ENCODE measurements at regions not wholly inside any gene's neighbourhood (a gene's known extent, or its start where the extent isn't known, plus 50 kb on each side); places are given as distances from the start of the nearest gene placed in this dataset.

DNA sequence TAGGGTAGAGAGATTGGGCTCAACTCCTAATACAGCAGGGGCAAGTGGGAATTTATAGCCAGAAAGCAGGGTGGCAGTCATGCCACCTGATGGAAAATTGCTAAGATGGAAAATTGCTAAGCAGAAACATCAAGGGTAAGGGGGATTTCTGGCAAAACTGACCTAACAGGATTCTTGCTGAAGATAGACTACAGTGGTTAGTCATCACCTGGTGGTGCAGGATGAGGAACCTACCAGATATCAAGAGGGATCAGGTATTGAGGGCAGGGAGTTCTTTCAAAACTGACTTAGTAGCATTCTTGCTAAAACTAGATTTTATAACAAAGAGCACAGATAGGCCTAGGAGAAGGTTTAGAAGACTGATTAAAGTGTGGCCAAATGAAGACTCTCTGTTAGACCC lies 292.9 kb downstream of the PLPP3 start:
- TF ChIP-seq POLR2A (IDR thresholded peaks at IDR 0.05; ENCODE audit: insufficient read depth in 1 of 2, low read depth in 2 of 2, low read length in 2 of 2) = no peak
- TF ChIP-seq SMC3 (IDR thresholded peaks at IDR 0.05; ENCODE audit: low read length) = no peak
- TF ChIP-seq ZNF597 (CRISPR knock-in tag; IDR thresholded peaks at IDR 0.05) = no peak
- TF ChIP-seq, protein P1, sequence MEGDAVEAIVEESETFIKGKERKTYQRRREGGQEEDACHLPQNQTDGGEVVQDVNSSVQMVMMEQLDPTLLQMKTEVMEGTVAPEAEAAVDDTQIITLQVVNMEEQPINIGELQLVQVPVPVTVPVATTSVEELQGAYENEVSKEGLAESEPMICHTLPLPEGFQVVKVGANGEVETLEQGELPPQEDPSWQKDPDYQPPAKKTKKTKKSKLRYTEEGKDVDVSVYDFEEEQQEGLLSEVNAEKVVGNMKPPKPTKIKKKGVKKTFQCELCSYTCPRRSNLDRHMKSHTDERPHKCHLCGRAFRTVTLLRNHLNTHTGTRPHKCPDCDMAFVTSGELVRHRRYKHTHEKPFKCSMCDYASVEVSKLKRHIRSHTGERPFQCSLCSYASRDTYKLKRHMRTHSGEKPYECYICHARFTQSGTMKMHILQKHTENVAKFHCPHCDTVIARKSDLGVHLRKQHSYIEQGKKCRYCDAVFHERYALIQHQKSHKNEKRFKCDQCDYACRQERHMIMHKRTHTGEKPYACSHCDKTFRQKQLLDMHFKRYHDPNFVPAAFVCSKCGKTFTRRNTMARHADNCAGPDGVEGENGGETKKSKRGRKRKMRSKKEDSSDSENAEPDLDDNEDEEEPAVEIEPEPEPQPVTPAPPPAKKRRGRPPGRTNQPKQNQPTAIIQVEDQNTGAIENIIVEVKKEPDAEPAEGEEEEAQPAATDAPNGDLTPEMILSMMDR (CRISPR knock-in tag; IDR thresholded peaks at IDR 0.05) = no peak
- no peak for TF ChIP-seq ZBTB33 (CRISPR knock-in tag; IDR thresholded peaks at IDR 0.05)
- no peak for TF ChIP-seq ZNF446 (CRISPR knock-in tag; IDR thresholded peaks at IDR 0.05)
- no peak for TF ChIP-seq SIN3B (IDR thresholded peaks at IDR 0.05; ENCODE audit: low read length)
- TF ChIP-seq, protein P2, sequence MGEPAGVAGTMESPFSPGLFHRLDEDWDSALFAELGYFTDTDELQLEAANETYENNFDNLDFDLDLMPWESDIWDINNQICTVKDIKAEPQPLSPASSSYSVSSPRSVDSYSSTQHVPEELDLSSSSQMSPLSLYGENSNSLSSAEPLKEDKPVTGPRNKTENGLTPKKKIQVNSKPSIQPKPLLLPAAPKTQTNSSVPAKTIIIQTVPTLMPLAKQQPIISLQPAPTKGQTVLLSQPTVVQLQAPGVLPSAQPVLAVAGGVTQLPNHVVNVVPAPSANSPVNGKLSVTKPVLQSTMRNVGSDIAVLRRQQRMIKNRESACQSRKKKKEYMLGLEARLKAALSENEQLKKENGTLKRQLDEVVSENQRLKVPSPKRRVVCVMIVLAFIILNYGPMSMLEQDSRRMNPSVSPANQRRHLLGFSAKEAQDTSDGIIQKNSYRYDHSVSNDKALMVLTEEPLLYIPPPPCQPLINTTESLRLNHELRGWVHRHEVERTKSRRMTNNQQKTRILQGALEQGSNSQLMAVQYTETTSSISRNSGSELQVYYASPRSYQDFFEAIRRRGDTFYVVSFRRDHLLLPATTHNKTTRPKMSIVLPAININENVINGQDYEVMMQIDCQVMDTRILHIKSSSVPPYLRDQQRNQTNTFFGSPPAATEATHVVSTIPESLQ (CRISPR knock-in tag; conservative IDR thresholded peaks at IDR 0.05) = no peak
- TF ChIP-seq, protein P3, sequence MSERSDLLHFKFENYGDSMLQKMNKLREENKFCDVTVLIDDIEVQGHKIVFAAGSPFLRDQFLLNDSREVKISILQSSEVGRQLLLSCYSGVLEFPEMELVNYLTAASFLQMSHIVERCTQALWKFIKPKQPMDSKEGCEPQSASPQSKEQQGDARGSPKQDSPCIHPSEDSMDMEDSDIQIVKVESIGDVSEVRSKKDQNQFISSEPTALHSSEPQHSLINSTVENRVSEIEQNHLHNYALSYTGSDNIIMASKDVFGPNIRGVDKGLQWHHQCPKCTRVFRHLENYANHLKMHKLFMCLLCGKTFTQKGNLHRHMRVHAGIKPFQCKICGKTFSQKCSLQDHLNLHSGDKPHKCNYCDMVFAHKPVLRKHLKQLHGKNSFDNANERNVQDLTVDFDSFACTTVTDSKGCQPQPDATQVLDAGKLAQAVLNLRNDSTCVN (CRISPR knock-in tag; IDR thresholded peaks at IDR 0.05; ENCODE audit: borderline replicate concordance) = no peak
- no peak for TF ChIP-seq MLLT10 (CRISPR knock-in tag; IDR thresholded peaks at IDR 0.05)
- no peak for TF ChIP-seq ZNF773 (CRISPR knock-in tag; IDR thresholded peaks at IDR 0.05; ENCODE audit: borderline replicate concordance)
